Inflammatory macrophage treated with lipopolysaccharide for 4 hours (primary cell): ENCODE measurements at regions not wholly inside any gene's neighbourhood (a gene's known extent, or its start where the extent isn't known, plus 50 kb on each side); places are given as distances from the start of the nearest gene placed in this dataset.

Experiments used
- DNase-seq: peaks from one replicate; pipeline ENCODE4 v3.0.0-alpha.2; 2020

- DNase-seq, result no peak
Measured at GRCh38 chr7:155961241-155962190, 149.3 kb upstream of the SHH start.

DNA sequence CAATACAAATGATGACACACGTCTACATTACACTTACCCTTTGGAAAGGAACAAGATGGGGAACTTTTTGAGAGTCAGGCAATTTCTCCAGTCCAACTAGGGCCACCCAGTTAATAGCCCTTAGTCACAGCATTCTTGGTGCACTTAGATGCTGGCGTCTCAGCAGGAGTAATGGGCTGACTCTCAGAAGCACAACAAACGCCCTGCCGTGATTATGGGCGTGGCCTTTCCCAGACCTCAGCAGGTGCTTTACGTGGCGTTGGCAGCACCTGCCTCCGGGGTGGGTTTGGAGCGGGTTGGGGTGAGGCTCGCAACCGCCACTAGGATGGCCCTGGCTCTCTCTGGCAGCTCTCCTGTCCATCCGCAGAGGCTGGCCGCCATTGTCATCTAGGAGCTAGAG, 147.6 kb upstream of the SHH start:
- no peak for DNase-seq

DNA sequence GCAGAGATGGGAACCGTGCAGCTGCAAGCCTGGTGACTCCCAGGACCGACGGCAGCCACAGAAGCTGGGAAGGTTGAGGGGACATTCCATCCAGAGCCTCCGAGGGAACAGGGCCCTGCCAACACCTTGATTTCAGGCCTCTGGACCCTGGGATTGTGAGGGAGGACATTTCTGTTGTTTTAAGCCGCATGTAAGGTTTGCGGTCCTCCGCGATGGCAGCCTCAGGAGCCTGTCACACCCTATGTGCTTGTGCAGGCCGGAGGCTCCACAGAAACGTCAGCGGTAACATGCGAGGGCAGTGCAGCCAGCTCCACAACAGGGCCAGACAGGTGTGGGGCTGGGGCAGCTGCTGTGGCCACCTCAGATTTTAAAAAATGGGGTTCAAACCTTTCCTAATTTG, 144.7 kb upstream of the SHH start:
- no peak for DNase-seq

- DNase-seq, result no peak
Measured at GRCh38 chr7:155955367-155955635, 143.0 kb upstream of the SHH start.

DNA sequence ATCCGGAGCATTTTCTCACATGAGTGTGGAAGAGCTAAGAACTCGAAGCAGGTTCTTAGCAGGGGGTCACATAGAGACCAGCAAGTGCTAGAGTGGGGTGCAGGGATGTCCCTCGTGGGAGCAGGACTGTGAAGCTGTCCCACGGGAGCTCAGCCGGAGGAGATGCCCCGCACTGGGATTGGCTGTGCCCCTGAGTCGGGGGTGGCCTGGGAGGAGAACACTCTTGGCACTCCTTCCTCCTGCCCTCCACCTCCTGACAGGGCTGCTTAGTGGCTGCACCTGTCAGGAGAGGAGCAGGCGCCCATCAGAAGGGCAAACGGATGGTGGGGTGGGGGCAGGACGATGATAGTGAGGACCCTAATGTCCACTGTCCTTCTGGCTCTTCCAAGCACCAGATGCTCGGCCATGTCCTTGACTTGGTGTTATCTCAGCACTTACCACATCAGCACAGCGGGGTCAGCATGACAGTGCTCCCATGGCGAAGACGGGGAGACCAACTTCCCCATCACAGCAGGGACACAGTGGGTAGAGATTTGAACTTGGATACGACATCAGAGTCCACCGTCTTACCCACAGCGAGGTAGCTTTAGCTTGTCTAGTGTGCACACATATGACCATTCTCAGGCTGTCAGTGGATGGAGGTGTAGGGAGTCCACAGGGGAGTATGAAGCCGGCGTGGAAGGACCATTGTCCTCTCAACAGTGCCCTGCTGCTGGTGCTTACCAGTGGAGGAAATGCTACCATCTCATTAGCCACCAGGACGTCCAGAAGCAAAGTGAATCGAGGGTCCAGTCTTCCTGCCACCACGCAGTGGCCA, 142.5 kb upstream of the SHH start:
- DNase-seq, result no peak

GRCh38 chr7:155953781-155954549, 141.7 kb upstream of the SHH start:
- DNase-seq, result no peak

- DNase-seq, result no peak
Measured at GRCh38 chr7:155953501-155953778, 141.2 kb upstream of the SHH start.

DNA sequence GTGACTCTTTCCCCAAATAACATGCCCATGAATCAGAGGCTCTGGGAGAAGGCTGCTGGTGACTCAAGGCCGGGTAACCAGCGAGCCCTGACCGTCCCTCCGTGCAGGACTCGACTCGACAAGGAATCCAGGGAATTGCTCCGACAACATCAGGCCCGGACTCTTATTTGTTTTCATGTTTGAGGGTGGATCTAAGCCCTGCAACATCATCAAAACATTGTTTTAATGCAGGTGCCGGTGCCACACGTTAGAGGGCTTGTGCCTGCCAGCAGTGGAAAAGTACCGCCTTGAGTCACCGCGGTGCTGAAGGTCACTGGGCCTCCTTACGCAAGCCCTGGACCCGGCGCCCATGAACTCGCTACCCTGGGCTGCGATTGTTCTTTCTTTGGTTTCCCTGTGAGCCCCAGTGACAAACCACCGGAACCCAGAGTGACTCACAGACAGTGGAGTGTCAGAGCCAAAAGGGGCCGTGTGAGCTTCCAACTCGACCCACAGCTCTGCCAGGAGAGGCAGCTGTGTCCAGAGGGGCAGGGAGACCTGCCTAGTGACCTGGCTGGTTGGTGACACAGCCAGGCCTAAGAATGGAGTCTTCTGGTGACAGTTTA, 139.4 kb upstream of the SHH start:
- no peak for DNase-seq

DNA sequence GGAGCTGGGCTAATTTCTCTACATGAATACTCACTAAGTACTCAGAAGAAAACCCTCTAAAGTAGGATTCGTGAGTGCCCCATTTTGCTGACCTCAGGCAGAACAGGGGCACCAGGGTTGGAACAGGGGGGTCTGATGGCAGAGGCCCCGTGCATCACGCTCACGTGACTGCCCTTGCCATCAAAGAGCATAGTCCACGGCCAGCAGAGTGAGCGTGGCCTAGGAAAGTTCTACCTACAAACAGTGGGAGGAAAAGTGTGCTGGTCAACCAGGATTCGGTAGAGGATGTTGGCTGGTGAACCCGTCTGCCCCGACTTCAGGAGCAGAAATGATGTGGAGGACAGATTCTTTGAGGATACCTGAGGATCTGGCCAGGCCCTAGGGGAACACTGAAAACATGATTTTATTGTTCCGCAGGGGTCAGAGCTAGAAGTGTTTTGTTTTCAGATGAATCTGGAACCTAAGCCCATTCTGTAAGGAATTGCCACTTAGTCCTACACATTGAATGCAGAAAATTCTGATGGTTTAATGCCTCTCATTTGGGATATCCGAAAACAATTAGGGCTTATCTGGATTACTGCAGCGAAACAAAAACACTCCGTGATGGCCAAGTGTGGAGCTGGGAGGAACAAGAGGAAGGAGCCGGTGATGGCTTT, 138.8 kb upstream of the SHH start:
- no peak for DNase-seq

GRCh38 chr7:155948845-155949244, 136.6 kb upstream of the SHH start:
- DNase-seq, result no peak

DNA sequence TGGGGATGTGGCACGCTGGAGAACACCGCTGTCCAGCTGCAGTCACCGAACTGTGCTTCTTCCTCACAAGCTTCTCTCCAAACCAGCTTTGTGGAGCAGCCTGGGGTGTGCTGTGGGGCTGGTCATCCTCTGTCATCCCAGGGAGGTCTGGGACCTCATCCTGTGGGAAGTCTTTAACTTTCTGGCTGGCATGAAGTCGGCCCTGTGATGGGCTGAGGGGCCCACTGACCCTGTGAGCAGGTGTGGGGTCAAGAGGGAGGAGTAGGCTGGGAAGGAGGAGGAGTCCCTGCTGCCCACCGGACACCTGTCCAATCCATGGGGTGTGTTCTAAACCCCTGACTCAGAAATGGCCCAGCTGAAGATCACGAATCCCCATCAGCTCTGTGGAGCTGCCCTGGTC, 136.2 kb upstream of the SHH start:
- DNase-seq, result no peak

DNA sequence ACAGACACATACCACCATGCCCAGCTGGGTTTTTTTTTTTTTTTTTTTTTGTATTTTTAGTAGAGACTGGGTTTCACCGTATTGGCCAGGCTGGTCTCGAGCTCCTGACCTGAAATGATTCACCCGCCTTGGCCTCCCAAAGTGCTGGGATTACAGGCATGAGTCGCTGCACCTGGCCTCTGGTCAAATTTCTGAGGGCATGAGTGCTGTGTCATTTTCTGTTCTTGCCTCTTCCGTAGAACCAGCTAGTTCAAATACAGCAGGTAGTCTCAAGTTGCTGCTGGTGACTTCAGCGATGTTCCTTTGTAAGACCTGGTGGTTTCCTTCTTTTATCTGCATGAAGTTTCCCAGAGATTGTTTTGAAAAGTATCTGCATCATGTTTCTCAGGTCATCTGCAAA, 134.8 kb upstream of the SHH start:
- DNase-seq, result no peak

- no peak for DNase-seq
Measured at GRCh38 chr7:155945670-155946325, 133.5 kb upstream of the SHH start.

- no peak for DNase-seq
Measured at GRCh38 chr7:155944901-155945300, 132.6 kb upstream of the SHH start.

DNA sequence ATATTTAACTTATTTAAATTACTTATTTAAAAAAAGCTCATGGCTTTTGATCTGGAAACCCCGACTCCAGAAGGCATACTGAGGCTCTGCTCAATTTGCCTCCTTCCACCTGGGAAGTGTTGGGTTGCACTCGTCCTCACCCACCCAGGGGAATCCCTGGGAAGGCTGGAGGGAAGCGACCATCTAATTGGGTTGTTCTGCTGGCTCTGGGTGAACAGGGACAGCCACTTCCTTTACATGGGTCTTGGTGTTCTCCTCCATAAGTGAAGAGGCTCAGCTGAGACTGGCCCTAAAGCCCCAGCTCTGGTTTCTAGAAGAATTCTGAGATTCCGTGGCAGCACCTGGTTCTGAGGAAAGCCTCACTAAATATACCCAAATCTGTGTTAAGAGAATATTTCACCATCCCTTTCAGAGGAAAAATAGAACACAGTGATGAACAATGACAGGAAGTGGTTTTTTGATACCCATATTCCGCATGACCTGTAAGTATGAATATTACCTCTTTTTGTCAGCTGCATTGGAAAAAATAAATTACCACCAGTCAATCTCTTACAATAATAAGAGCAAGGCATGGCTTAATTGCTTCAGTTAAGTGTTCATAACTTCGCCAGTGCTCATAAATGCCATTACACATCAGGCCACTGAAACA, 131.1 kb upstream of the SHH start:
- no peak for DNase-seq

DNA sequence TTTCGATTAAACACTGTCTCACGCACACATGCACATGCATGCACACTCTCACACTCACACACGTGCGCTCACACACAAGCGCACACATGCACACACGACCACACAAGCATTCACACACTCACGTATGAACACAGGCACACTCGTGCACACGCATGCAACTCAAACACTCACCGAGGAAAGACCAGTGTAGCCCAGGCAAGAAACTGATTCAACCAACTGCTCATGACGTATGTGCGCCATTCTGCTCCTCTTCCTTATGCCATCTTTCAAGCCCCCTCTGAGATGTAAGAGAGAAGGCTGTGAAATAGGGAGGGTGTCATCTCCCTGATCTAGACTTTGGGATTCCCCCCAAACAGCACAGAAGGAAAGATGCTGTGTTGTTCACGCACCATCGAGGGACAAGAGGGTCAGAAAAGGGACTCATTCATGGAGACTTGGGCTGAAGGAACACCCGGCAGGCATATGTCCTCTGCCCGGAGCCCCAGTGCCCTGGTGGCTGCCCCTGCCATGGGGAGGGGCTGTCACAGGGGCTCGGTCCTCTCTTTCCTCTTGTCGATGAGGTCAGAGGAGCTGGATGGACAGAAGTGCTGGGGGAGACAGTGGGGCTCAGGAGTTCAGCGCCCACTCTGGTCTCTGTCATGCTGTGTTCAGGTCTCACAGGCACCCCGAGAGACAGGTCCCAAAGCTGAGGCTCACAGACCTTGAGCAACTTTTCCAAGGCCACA, 130.1 kb upstream of the SHH start:
- DNase-seq, result no peak

GRCh38 chr7:155941688-155942087, 129.4 kb upstream of the SHH start:
- no peak for DNase-seq

GRCh38 chr7:155939350-155939749, 127.1 kb upstream of the SHH start:
- no peak for DNase-seq

DNA sequence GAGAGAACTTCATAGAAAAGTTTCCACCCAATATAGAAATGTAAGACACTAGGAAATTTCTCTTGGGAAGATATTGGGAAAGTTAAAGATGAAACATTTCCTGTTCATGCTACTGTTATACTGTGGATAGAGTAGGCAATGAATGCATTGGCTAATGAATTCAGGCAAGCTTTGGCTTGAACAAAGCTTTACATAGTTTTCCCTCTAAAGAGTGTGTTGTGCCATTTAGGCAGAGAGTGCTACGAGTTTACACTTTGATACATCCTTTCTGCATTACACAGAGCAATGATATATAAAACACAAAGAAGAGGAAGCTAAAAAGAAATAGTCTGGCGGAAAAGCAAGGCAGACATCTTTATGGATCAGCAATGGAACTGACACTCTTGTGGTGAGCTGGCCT, 125.9 kb upstream of the SHH start:
- no peak for DNase-seq

- DNase-seq, result no peak
Measured at GRCh38 chr7:155935726-155936125, 123.5 kb upstream of the SHH start.

GRCh38 chr7:155935005-155935557, 122.8 kb upstream of the SHH start:
- no peak for DNase-seq
